GM21390 (cell line): ENCODE measurements at regions not wholly inside any gene's neighbourhood (a gene's known extent, or its start where the extent isn't known, plus 50 kb on each side); places are given as distances from the start of the nearest gene placed in this dataset.
"Not testable (repeated sequence)": the region's sequence is repeated elsewhere in the genome, so short reads cannot be mapped to it uniquely, and the experiment has no call there.

Source experiments
- ATAC-seq: cut with Tn5 transposase; IDR thresholded peaks from one replicate; pipeline ENCODE4 v1.9.1; 2021; ENCODE audit not compliant: unreplicated experiment

GRCh38 chr2:14960686-14961324 is 328.3 kb downstream of the LRATD1 start:
- ATAC-seq = no peak

GRCh38 chr2:14967729-14968128 is 335.2 kb downstream of the LRATD1 start:
- ATAC-seq = no peak

- ATAC-seq = no peak
These were observed 342.9 kb downstream of the LRATD1 start for GRCh38 chr2:14975381-14975780.

- ATAC-seq = no peak
These were observed 344.5 kb downstream of the LRATD1 start for GRCh38 chr2:14977021-14977420.

- ATAC-seq = no peak
These were observed 346.3 kb downstream of the LRATD1 start for GRCh38 chr2:14978845-14979244.

GRCh38 chr2:14982790-14983189 is 350.3 kb downstream of the LRATD1 start:
- ATAC-seq = no peak

GRCh38 chr2:14988600-14988999 is 356.1 kb downstream of the LRATD1 start:
- ATAC-seq = no peak

- no peak for ATAC-seq
These were observed 359.2 kb downstream of the LRATD1 start for GRCh38 chr2:14991723-14992122.

- ATAC-seq = no peak
These were observed 362.2 kb downstream of the LRATD1 start for GRCh38 chr2:14994721-14995120.

GRCh38 chr2:14996351-14997014 is 364.0 kb downstream of the LRATD1 start:
- no peak for ATAC-seq

GRCh38 chr2:14998546-14998945 is 366.0 kb downstream of the LRATD1 start:
- ATAC-seq = no peak

GRCh38 chr2:14999114-14999661 is 366.7 kb downstream of the LRATD1 start:
- no peak for ATAC-seq

- ATAC-seq = not testable (repeated sequence)
These were observed 370.0 kb downstream of the LRATD1 start for GRCh38 chr2:15002519-15002918.

GRCh38 chr2:15006667-15007066 is 374.1 kb downstream of the LRATD1 start:
- peak; percentile 77 for ATAC-seq

GRCh38 chr2:15009681-15010080 is 377.2 kb downstream of the LRATD1 start:
- no peak for ATAC-seq

GRCh38 chr2:15010346-15010745 is 377.8 kb downstream of the LRATD1 start:
- ATAC-seq = peak; percentile 62

- no peak for ATAC-seq
These were observed 386.3 kb downstream of the LRATD1 start for GRCh38 chr2:15018814-15019213.

GRCh38 chr2:15023221-15023620 is 390.7 kb downstream of the LRATD1 start:
- no peak for ATAC-seq

GRCh38 chr2:15028406-15028805 is 395.9 kb downstream of the LRATD1 start:
- no peak for ATAC-seq

GRCh38 chr2:15031745-15032240 is 399.3 kb downstream of the LRATD1 start:
- ATAC-seq = peak; percentile 89

GRCh38 chr2:15034246-15034645 is 401.7 kb downstream of the LRATD1 start:
- ATAC-seq = no peak

- no peak for ATAC-seq
These were observed 402.3 kb downstream of the LRATD1 start for GRCh38 chr2:15034860-15035259.
